IMR-90 (cell line): ENCODE measurements at regions not wholly inside any gene's neighbourhood (a gene's known extent, or its start where the extent isn't known, plus 50 kb on each side); places are given as distances from the start of the nearest gene placed in this dataset.

Experiments
- ATAC-seq: fragments of 200-7000 bp; cut with Tn5 transposase; 2 replicates; pipeline ENCODE4 v1.9.1; 2020; ENCODE audit warnings: low read depth, mild to moderate bottlenecking, moderate library complexity
- BruUV-seq: library from RNA; stranded (reverse); fragments of 400-500 nt; replicated peaks from 2 replicates; lab custom pipeline; 2021; lab: Mats Ljungman, UMichigan
- CTCF ChIA-PET: fragments of 300-600 bp; formaldehyde crosslinking; extraction: SDS; loops from one replicate; lab custom pipeline; 2021; ENCODE audit warnings: antibody characterized with exemption; lab: Yijun Ruan, JAX
- POLR2A ChIA-PET: fragments of 300-600 bp; sonication (Branson Sonifier 250); formaldehyde crosslinking; loops from one replicate; lab custom pipeline; 2022; ENCODE audit warnings: antibody characterized with exemption; ENCODE audit not compliant: unreplicated experiment; lab: Charles Lee
- DNase-seq: peaks from one replicate; pipeline ENCODE4 v3.0.0; 2013
- H2AFZ ChIP-seq: replicated peaks from 2 replicates; pipeline ENCODE3; 2013; ENCODE audit warnings: low read length, mild to moderate bottlenecking; ENCODE audit not compliant: poor library complexity
- H2AK5ac ChIP-seq: 2 replicates; pipeline ENCODE4 v1.6.1; 2013; ENCODE audit warnings: low read depth, low read length, inconsistent platforms
- H2AK9ac ChIP-seq: replicated peaks from 2 replicates; pipeline ENCODE3; 2013; ENCODE audit warnings: mild to moderate bottlenecking, low read depth, low read length, moderate library complexity; ENCODE audit not compliant: poor library complexity
- H2BK120ac ChIP-seq: 2 replicates; pipeline ENCODE4 v1.6.1; 2013; ENCODE audit warnings: low read depth, low read length, inconsistent platforms
- H2BK15ac ChIP-seq: 3 replicates; pipeline ENCODE4 v1.6.1; 2013; ENCODE audit warnings: low read depth, low read length, inconsistent platforms
- H2BK20ac ChIP-seq: 2 replicates; pipeline ENCODE4 v1.6.1; 2013; ENCODE audit warnings: low read depth, mild to moderate bottlenecking, inconsistent platforms, low read length, moderate library complexity
- H2BK5ac ChIP-seq: 2 replicates; pipeline ENCODE4 v1.6.1; 2013; ENCODE audit warnings: mild to moderate bottlenecking, low read depth, low read length, inconsistent platforms; ENCODE audit not compliant: poor library complexity, severe bottlenecking
- H3K14ac ChIP-seq: replicated peaks from 2 replicates; pipeline ENCODE4 v1.6.1; 2013; ENCODE audit warnings: low read depth, low read length, inconsistent platforms
- H3K18ac ChIP-seq: 2 replicates; pipeline ENCODE4 v1.6.1; 2013; ENCODE audit warnings: low read depth, low read length, control low read depth
- H3K23ac ChIP-seq: 2 replicates; pipeline ENCODE4 v1.6.1; 2013; ENCODE audit warnings: low read depth, low read length, inconsistent platforms
- H3K27ac ChIP-seq: 2 replicates; pipeline ENCODE4 v1.5.1; 2013; ENCODE audit warnings: mild to moderate bottlenecking, control low read depth, low read length; ENCODE audit not compliant: insufficient read depth
- H3K27me3 ChIP-seq: 2 replicates; pipeline ENCODE4 v1.6.1; 2013; ENCODE audit warnings: low read length; ENCODE audit not compliant: control insufficient read depth, insufficient read depth
- H3K36me3 ChIP-seq: 2 replicates; pipeline ENCODE4 v1.6.1; 2013; ENCODE audit warnings: low read length, mixed read lengths; ENCODE audit not compliant: control insufficient read depth, insufficient read depth
- H3K4ac ChIP-seq: 2 replicates; pipeline ENCODE4 v1.6.1; 2013; ENCODE audit warnings: low read depth, low read length, inconsistent platforms
- H3K4me1 ChIP-seq: 2 replicates; pipeline ENCODE4 v1.6.1; 2013; ENCODE audit warnings: low read length, mixed read lengths; ENCODE audit not compliant: control insufficient read depth, insufficient read depth
- H3K4me2 ChIP-seq: 2 replicates; pipeline ENCODE4 v1.6.1; 2013; ENCODE audit warnings: low read depth, mild to moderate bottlenecking, control low read depth, low read length, moderate library complexity
- H3K4me3 ChIP-seq: 2 replicates; pipeline ENCODE4 v1.5.1; 2013; ENCODE audit warnings: low read depth, mild to moderate bottlenecking, control low read depth, low read length, moderate library complexity; ENCODE audit not compliant: insufficient read depth
- H3K56ac ChIP-seq: 2 replicates; pipeline ENCODE4 v1.6.1; 2013; ENCODE audit warnings: low read length, inconsistent platforms; ENCODE audit not compliant: insufficient read depth; ENCODE audit errors: extremely low read depth
- H3K79me1 ChIP-seq, 2 experiments: 2 replicates each; pipeline ENCODE4 v1.6.1; 2013; ENCODE audit warnings: low read length in 2 of 2, inconsistent platforms in 1 of 2, low read depth in 1 of 2
- H3K9ac ChIP-seq: 2 replicates; pipeline ENCODE4 v1.6.1; 2013; ENCODE audit warnings: low read depth, low read length, control low read depth
- H3K9me1 ChIP-seq: 2 replicates; pipeline ENCODE4 v1.6.1; 2013; ENCODE audit warnings: low read length, inconsistent platforms; ENCODE audit not compliant: insufficient read depth
- H3K9me3 ChIP-seq: 2 replicates; pipeline ENCODE4 v1.6.1; 2013; ENCODE audit warnings: low read length; ENCODE audit not compliant: control insufficient read depth, insufficient read depth
- H4K20me1 ChIP-seq: 2 replicates; pipeline ENCODE4 v1.6.1; 2013; ENCODE audit warnings: low read length, inconsistent platforms; ENCODE audit not compliant: insufficient read depth
- H4K5ac ChIP-seq: 2 replicates; pipeline ENCODE4 v1.6.1; 2013; ENCODE audit warnings: mild to moderate bottlenecking, low read depth, low read length, control low read depth
- H4K8ac ChIP-seq, 2 experiments: 2 replicates each; pipeline ENCODE4 v1.6.1; 2013; ENCODE audit warnings: low read depth in 2 of 2, low read length in 2 of 2, control low read depth in 1 of 2, inconsistent platforms in 1 of 2
- H4K91ac ChIP-seq: 2 replicates; pipeline ENCODE4 v1.6.1; 2013; ENCODE audit warnings: low read depth, low read length, inconsistent platforms; ENCODE audit not compliant: insufficient read depth
- BHLHE40 ChIP-seq: fragments of 150-350 bp; IDR thresholded peaks from 2 replicates; pipeline ENCODE4 v1.6.1; 2016; ENCODE audit warnings: mild to moderate bottlenecking, low read depth, low read length
- CEBPB ChIP-seq: IDR thresholded peaks from 2 replicates; pipeline ENCODE4 v1.6.1; 2012; ENCODE audit warnings: low read depth, low read length, improper control_type of control experiment
- CHD1 ChIP-seq: IDR thresholded peaks from 2 replicates; pipeline ENCODE4 v1.6.1; 2012; ENCODE audit warnings: low read depth, low read length, improper control_type of control experiment
- FOS ChIP-seq: fragments of 150-350 bp; IDR thresholded peaks from 2 replicates; pipeline ENCODE4 v1.6.1; 2016; ENCODE audit warnings: low read depth, low read length
- MAFK ChIP-seq: IDR thresholded peaks from 2 replicates; pipeline ENCODE4 v1.6.1; 2012; ENCODE audit warnings: low read depth, low read length, improper control_type of control experiment
- MAZ ChIP-seq: IDR thresholded peaks from 2 replicates; pipeline ENCODE4 v1.6.1; 2012; ENCODE audit warnings: low read depth, mild to moderate bottlenecking, low read length, improper control_type of control experiment, moderate library complexity, borderline replicate concordance
- MXI1 ChIP-seq: IDR thresholded peaks from 2 replicates; pipeline ENCODE4 v1.6.1; 2012; ENCODE audit warnings: low read depth, mild to moderate bottlenecking, low read length, moderate library complexity, borderline replicate concordance
- NFE2L2 ChIP-seq: fragments of 150-350 bp; IDR thresholded peaks from 2 replicates; pipeline ENCODE4 v1.6.1; 2016; ENCODE audit warnings: low read depth, mild to moderate bottlenecking, low read length
- POLR2A ChIP-seq: IDR thresholded peaks from 2 replicates; pipeline ENCODE4 v1.6.1; 2012; ENCODE audit warnings: mild to moderate bottlenecking, low read depth, low read length
- RAD21 ChIP-seq: IDR thresholded peaks from 2 replicates; pipeline ENCODE4 v1.6.1; 2012; ENCODE audit warnings: low read length, improper control_type of control experiment
- RCOR1 ChIP-seq: IDR thresholded peaks from 2 replicates; pipeline ENCODE4 v1.6.1; 2012; ENCODE audit warnings: mild to moderate bottlenecking, low read length, improper control_type of control experiment; ENCODE audit not compliant: insufficient replicate concordance
- RFX5 ChIP-seq: IDR thresholded peaks from 2 replicates; pipeline ENCODE4 v1.8.0; 2012; ENCODE audit warnings: low read depth, mild to moderate bottlenecking, low read length, moderate library complexity
- SMC3 ChIP-seq: fragments of 150-350 bp; IDR thresholded peaks from 2 replicates; pipeline ENCODE4 v1.6.1; 2016; ENCODE audit warnings: low read depth, mild to moderate bottlenecking, antibody characterized with exemption, low read length, moderate library complexity
- dilution Hi-C: fragments of 300-500 bp; cut with HindIII; formaldehyde crosslinking; loops from one replicate; pipeline ENCODE4 v1.14.3; 2018; ENCODE audit warnings: low sequenced_read_pairs; ENCODE audit not compliant: unreplicated experiment
- in situ Hi-C: fragments of 300-500 bp; cut with MboI; formaldehyde crosslinking; loops from 3 replicates; pipeline ENCODE4 v1.14.3; 2019; ENCODE audit warnings: low sequenced_read_pairs, inconsistent platforms, mixed read lengths
- intact Hi-C: fragments of 100-400 bp; cut with micrococcal nuclease; formaldehyde crosslinking; loops from 2 replicates; pipeline ENCODE4 v1.10.0; 2022
- TF ChIP-seq, protein P1 (sequence below): fragments of 150-350 bp; IDR thresholded peaks from 2 replicates; pipeline ENCODE4 v1.6.1; 2016; ENCODE audit warnings: low read depth, mild to moderate bottlenecking, low read length, moderate library complexity, borderline replicate concordance
- TF ChIP-seq, protein P2 (sequence below): conservative IDR thresholded peaks from 2 replicates; pipeline ENCODE4 v1.5.1; 2012; ENCODE audit warnings: mild to moderate bottlenecking, low read depth, low read length, improper control_type of control experiment
- TF ChIP-seq, protein P3 (sequence below): fragments of 150-350 bp; IDR thresholded peaks from 2 replicates; pipeline ENCODE4 v1.6.1; 2017; ENCODE audit warnings: mild to moderate bottlenecking, antibody characterized with exemption, low read length, low read depth

DNA sequence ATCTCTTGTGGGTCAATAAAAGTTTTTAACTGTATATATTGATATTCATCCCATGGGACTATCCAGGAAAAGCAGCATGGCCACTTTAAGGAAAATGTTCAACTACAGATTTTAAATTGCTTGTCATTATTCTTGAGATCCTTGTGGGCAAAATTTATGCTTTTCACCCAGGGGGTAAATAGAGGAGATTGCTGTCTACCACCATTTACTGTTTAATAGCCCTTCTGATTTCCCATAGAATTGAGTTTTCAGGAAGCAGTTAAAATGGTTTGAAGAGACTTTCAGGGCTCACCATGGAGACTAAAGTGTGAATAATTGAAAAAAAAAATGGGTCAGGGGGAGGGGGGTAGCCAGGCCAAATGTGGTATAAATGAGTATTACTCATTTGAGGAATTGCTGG is 901.1 kb upstream of the POT1 start:
- Histone ChIP-seq H2AK5ac (no peak overlapping the region), H3K23ac (no peak overlapping the region), H3K9me3 (peaks cover 13% of the 10 kb centered on the region), H3K9ac (no peak overlapping the region), H3K36me3 (no peaks in the 10 kb centered on the region), H3K56ac (no peak overlapping the region), H4K20me1 (no peaks in the 10 kb centered on the region), H2BK15ac (no peak overlapping the region), H3K79me1 (no peaks in the 10 kb centered on the region), H3K18ac (no peak overlapping the region), H2BK5ac (no peak overlapping the region), H3K4me2 (no peak overlapping the region), H3K4ac (no peak overlapping the region), H3K4me1 (no peaks in the 10 kb centered on the region), H3K27me3 (no peaks in the 10 kb centered on the region), H2AK9ac (no peak overlapping the region), H3K27ac (no peak overlapping the region), H3K14ac (no peak overlapping the region), H4K8ac (no peak overlapping the region), H2AFZ (no peak overlapping the region), H2BK120ac (no peak overlapping the region), H4K5ac (no peak overlapping the region), H4K91ac (no peak overlapping the region), H3K9me1 (no peaks in the 10 kb centered on the region), H3K4me3 (no peak overlapping the region), H2BK20ac (no peak overlapping the region)
- CTCF ChIA-PET: interaction anchor here (0.6 kb wide), 1 partner anchor 32 kb away, joined by 4 read pairs; no protein-coding TSS in a partner anchor
- TF ChIP-seq CEBPB (no peak), FOS (no peak), MAZ (no peak), CHD1 (no peak), POLR2A (no peak), RCOR1 (no peak), MAFK (no peak), RAD21 (no peak), MXI1 (no peak), BHLHE40 (no peak), NFE2L2 (no peak), SMC3 (no peak), RFX5 (no peak)
- TF ChIP-seq, protein P1, sequence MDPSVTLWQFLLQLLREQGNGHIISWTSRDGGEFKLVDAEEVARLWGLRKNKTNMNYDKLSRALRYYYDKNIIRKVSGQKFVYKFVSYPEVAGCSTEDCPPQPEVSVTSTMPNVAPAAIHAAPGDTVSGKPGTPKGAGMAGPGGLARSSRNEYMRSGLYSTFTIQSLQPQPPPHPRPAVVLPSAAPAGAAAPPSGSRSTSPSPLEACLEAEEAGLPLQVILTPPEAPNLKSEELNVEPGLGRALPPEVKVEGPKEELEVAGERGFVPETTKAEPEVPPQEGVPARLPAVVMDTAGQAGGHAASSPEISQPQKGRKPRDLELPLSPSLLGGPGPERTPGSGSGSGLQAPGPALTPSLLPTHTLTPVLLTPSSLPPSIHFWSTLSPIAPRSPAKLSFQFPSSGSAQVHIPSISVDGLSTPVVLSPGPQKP: no peak
- TF ChIP-seq, protein P2, sequence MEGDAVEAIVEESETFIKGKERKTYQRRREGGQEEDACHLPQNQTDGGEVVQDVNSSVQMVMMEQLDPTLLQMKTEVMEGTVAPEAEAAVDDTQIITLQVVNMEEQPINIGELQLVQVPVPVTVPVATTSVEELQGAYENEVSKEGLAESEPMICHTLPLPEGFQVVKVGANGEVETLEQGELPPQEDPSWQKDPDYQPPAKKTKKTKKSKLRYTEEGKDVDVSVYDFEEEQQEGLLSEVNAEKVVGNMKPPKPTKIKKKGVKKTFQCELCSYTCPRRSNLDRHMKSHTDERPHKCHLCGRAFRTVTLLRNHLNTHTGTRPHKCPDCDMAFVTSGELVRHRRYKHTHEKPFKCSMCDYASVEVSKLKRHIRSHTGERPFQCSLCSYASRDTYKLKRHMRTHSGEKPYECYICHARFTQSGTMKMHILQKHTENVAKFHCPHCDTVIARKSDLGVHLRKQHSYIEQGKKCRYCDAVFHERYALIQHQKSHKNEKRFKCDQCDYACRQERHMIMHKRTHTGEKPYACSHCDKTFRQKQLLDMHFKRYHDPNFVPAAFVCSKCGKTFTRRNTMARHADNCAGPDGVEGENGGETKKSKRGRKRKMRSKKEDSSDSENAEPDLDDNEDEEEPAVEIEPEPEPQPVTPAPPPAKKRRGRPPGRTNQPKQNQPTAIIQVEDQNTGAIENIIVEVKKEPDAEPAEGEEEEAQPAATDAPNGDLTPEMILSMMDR: no peak
- TF ChIP-seq, protein P3, sequence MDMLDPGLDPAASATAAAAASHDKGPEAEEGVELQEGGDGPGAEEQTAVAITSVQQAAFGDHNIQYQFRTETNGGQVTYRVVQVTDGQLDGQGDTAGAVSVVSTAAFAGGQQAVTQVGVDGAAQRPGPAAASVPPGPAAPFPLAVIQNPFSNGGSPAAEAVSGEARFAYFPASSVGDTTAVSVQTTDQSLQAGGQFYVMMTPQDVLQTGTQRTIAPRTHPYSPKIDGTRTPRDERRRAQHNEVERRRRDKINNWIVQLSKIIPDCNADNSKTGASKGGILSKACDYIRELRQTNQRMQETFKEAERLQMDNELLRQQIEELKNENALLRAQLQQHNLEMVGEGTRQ: no peak
- intact Hi-C loops (no loop called here), in situ Hi-C loops (no loop called here), dilution Hi-C loops (no loop called here)
- ATAC-seq: no peak
- POLR2A ChIA-PET: no interaction called here
- no peak for DNase-seq
- BruUV-seq: no TSS peak
